ENCODE measurements at regions not wholly inside any gene's neighbourhood (a gene's known extent, or its start where the extent isn't known, plus 50 kb on each side); places are given as distances from the start of the nearest gene placed in this dataset.

DNA sequence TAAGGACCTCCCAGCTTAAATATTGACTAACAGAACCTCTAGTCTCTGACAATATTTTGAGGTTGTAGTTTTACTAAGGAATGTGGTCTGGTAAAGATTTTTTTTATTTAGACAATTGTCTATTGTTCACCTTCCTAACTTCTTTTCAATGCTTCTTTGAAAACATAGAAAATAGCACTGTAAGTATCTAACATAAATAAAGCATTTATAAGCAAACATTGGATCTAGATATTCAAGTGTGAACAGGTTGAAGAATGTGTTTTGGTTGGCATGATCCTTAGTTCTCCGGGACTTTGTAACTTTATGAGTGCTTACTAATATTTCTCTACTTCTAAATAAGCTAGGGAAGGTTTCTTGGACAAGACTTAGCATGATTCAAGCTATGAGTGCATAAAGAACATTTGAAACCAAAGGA is 285.4 kb upstream of the ARSJ start:
- no peaks in the 10 kb centered on the region for H3K36me3 ChIP-seq
- 34 to 71% methylated on average over 1 of the region's 1 CpG for WGBS, 2 donors
- TF ChIP-seq, protein P1, sequence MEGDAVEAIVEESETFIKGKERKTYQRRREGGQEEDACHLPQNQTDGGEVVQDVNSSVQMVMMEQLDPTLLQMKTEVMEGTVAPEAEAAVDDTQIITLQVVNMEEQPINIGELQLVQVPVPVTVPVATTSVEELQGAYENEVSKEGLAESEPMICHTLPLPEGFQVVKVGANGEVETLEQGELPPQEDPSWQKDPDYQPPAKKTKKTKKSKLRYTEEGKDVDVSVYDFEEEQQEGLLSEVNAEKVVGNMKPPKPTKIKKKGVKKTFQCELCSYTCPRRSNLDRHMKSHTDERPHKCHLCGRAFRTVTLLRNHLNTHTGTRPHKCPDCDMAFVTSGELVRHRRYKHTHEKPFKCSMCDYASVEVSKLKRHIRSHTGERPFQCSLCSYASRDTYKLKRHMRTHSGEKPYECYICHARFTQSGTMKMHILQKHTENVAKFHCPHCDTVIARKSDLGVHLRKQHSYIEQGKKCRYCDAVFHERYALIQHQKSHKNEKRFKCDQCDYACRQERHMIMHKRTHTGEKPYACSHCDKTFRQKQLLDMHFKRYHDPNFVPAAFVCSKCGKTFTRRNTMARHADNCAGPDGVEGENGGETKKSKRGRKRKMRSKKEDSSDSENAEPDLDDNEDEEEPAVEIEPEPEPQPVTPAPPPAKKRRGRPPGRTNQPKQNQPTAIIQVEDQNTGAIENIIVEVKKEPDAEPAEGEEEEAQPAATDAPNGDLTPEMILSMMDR (IDR thresholded peaks at IDR 0.05), result no peak
- TF ChIP-seq POLR2AphosphoS5 (IDR thresholded peaks at IDR 0.05), result no peak
- TF ChIP-seq POLR2A (IDR thresholded peaks at IDR 0.05), result no peak
- TF ChIP-seq EP300 (IDR thresholded peaks at IDR 0.05), result no peak
- no peaks in the 10 kb centered on the region for H3K9me3 ChIP-seq
- ATAC-seq (ENCODE audit: low FRiP score in 2 of 2), result no peak
- no peak overlapping the region for H3K27ac ChIP-seq
- H3K4me3 ChIP-seq, result no peak overlapping the region
- no peaks in the 10 kb centered on the region for H3K4me1 ChIP-seq
- DNase-seq, result no peak
- H3K27me3 ChIP-seq, result no peaks in the 10 kb centered on the region

DNA sequence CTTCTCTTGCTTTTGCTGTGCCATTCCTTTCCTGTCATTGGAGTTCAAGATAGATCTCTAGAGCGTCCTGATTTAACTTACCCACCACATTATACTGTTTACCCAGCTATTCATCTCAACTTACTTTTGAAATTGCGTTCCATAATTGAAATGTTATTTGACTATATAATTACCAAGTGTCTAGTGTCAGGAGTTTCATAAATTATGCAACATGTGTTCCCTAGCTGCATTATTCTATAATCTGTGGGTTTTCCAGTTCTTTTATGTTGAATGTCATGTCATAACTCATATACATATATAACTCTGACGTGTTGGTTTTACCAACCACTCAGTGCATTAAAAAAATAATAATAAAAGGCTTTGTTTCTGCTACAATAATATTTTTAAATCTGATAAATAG is 285.9 kb upstream of the ARSJ start:
- DNase-seq (no peak), ATAC-seq (ENCODE audit: low FRiP score in 2 of 2) (no peak)
- no peaks in the 10 kb centered on the region for H3K9me3 ChIP-seq
- no peak overlapping the region for H3K27ac ChIP-seq
- H3K27me3 ChIP-seq, result no peaks in the 10 kb centered on the region
- TF ChIP-seq, protein P1 (IDR thresholded peaks at IDR 0.05), result no peak
- TF ChIP-seq POLR2A (IDR thresholded peaks at IDR 0.05) (no peak), POLR2AphosphoS5 (IDR thresholded peaks at IDR 0.05) (no peak)
- H3K4me3 ChIP-seq, result no peak overlapping the region
- no peaks in the 10 kb centered on the region for H3K36me3 ChIP-seq
- WGBS, 2 donors, result 63 to 68% methylated on average over 3 of the region's 3 CpGs
- H3K4me1 ChIP-seq, result no peaks in the 10 kb centered on the region

- Histone ChIP-seq H3K27ac (no peak overlapping the region), H3K4me3 (no peak overlapping the region), H3K4me1 (no peaks in the 10 kb centered on the region), H3K36me3 (no peaks in the 10 kb centered on the region), H3K9me3 (no peaks in the 10 kb centered on the region), H3K27me3 (no peaks in the 10 kb centered on the region)
- TF ChIP-seq, protein P1 (IDR thresholded peaks at IDR 0.05), result no peak
- TF ChIP-seq POLR2AphosphoS5 (IDR thresholded peaks at IDR 0.05) (no peak), EP300 (IDR thresholded peaks at IDR 0.05) (no peak), POLR2A (IDR thresholded peaks at IDR 0.05) (no peak)
- 86 to 90% methylated on average over 1 of the region's 1 CpG for WGBS, 2 donors
- DNase-seq (no peak), ATAC-seq (ENCODE audit: low FRiP score in 2 of 2) (no peak)
Observed at GRCh38 chr4:114267976-114268375, 288.5 kb upstream of the ARSJ start.

DNA sequence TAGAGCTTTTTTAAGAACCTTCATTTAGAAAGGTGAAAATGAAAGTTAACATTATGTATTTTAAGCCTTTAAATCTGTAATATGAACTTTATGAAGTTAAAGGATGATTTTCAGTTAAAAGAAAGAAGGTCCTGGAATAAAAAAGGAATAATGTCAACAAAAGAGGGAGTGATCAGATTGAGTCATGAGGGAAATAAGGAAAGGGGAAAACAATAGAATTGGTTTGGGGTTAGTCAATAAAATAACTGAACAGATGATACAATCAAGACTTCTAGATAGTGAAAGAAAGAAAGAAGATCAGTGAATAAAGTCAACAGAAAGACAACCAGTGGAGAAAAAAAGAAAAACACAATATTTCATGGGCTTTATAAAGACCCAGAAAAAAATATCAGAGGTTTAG is 291.6 kb upstream of the ARSJ start:
- ATAC-seq (ENCODE audit: low FRiP score in 2 of 2), result no peak
- H3K36me3 ChIP-seq, result no peaks in the 10 kb centered on the region
- TF ChIP-seq, protein P1 (IDR thresholded peaks at IDR 0.05), result no peak
- TF ChIP-seq POLR2A (IDR thresholded peaks at IDR 0.05), result no peak
- no peak for TF ChIP-seq EP300 (IDR thresholded peaks at IDR 0.05)
- TF ChIP-seq POLR2AphosphoS5 (IDR thresholded peaks at IDR 0.05), result no peak
- H3K27ac ChIP-seq, result no peak overlapping the region
- no peaks in the 10 kb centered on the region for H3K4me1 ChIP-seq
- H3K4me3 ChIP-seq, result no peak overlapping the region
- no peaks in the 10 kb centered on the region for H3K9me3 ChIP-seq
- H3K27me3 ChIP-seq, result no peaks in the 10 kb centered on the region
- no peak for DNase-seq

GRCh38 chr4:114272226-114272625 is 292.8 kb upstream of the ARSJ start:
- DNase-seq, result no peak
- Histone ChIP-seq H3K27me3 (no peaks in the 10 kb centered on the region), H3K4me1 (no peaks in the 10 kb centered on the region), H3K9me3 (no peaks in the 10 kb centered on the region), H3K27ac (no peak overlapping the region), H3K4me3 (no peak overlapping the region), H3K36me3 (no peaks in the 10 kb centered on the region)
- TF ChIP-seq POLR2AphosphoS5 (IDR thresholded peaks at IDR 0.05) (no peak), POLR2A (IDR thresholded peaks at IDR 0.05) (no peak), EP300 (IDR thresholded peaks at IDR 0.05) (no peak)
- TF ChIP-seq, protein P1 (IDR thresholded peaks at IDR 0.05), result no peak
- peak in 1 of 2 donors; percentile 69 for ATAC-seq (ENCODE audit: low FRiP score in 2 of 2)

Data from upper lobe of left lung (tissue), 6 donors.